Endothelial cell of hepatic sinusoid (primary cell): ENCODE measurements at regions not wholly inside any gene's neighbourhood (a gene's known extent, or its start where the extent isn't known, plus 50 kb on each side); places are given as distances from the start of the nearest gene placed in this dataset.

Experiments
- in situ Hi-C: cut with HindIII; loops from 2 replicates; pipeline ENCODE4 v1.10.0; 2017; ENCODE audit warnings: low sequenced_read_pairs

DNA sequence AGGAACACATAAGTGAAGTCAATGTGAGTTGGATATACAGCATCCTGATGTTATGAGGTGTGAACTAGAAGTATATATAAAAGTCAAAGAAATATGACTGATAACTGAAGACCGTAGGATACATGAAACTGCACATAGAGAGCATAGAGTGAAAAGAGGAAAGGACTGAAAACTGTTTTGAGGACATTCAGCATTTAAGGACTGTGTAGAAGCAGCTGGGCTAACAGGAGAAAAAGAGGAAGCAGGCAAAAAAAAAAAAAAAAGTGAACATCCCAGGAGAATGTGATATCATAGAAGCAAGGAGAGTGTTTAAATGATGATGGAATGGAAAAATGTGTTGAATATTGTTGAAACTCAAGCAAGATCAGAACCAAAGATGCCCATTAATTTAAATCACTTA, 363.5 kb downstream of the PCDH20 start:
- in situ Hi-C loops = no loop called here

DNA sequence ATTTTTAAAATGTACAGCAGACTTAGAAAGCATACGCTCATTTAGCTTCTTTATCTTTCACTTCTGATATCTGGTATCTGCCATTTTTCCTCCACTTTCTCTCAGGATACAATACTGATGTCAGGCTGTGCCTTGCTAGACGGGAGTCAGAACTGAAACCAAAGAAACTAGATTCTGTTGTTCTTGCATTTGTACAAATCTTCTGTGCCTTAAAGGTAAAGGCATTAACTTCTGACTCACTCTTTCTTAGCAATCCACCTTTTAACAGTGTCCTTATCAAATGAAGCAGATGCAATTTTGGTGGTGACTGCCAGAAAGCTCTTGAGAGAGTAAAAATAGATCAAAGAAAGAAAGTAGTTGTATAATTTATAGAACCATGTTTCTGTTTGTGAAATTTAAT, 370.4 kb downstream of the PCDH20 start:
- in situ Hi-C loops = no loop called here

DNA sequence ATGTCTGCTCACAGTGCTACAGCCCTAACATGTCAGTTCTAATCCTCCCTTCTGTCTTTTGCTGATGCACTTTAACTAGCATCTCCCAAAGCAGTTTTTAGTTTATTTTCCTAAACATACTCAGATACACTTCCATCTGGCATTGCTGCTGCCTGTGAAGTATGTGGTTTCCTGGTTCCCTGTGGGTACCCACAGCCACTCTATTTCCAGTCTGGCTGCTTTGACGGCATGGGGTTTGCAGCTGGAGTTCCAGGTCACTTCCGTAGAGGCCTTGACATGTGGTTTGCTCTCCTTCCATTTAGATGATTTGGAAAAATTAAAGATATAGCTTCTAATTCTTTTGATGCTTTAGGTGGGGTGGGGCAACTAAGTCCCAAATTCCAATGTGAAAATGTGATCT, 375.5 kb downstream of the PCDH20 start:
- in situ Hi-C loops = no loop called here

DNA sequence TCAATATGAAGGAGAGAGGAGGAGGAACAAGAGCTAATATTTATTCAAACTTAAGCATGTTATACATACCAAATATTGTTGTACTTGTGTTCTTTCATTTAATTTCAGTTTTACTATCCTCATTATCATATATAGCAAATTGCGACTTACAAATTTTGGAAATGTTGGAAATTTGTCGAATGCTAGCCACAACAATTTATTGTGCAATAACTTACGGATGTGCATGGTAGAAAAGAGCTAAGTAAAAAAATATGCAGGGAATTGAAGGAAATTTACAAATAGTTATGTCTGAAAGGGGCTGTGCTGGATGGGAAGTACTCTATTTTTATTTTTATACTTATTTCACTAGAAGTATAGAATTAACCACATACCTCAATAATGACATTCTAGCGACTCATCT, 376.3 kb downstream of the PCDH20 start:
- in situ Hi-C loops = no loop called here

DNA sequence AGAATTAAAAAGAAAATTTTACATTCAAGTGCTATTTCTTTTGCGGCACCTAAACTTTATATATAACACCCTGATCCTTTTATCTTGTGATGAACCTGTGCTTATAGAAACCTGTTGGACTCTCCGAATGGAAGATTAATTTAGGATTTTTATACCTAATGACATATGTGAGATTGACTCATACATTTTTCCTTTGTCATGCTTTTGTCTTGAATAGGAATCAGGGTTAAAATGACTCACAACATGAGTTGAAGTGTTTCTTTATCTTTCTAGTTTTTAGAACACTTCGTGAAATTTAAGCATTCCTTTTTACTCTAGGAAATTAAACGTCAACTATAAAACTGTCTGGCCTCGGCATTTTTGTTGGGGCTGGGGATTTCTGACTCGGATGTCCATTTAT, 378.9 kb downstream of the PCDH20 start:
- in situ Hi-C loops = no loop called here

DNA sequence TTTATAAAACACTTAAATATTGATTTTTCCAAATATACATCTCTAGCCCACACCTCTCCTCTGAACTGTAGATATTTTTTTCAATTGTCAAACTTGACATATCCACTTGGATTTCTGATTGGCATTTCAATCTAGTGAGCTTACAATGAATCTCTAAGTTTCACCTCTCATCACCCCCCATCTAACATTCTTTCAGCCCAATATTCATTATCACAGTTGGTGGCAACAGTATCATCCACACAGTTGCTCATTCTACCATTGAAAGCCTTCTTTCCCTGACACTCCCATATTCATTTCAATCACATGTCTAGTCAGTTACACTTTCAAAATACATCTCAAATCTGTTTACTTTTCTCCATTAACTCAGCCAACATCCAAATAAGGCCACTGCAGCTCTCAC, 385.2 kb downstream of the PCDH20 start:
- in situ Hi-C loops = no loop called here

DNA sequence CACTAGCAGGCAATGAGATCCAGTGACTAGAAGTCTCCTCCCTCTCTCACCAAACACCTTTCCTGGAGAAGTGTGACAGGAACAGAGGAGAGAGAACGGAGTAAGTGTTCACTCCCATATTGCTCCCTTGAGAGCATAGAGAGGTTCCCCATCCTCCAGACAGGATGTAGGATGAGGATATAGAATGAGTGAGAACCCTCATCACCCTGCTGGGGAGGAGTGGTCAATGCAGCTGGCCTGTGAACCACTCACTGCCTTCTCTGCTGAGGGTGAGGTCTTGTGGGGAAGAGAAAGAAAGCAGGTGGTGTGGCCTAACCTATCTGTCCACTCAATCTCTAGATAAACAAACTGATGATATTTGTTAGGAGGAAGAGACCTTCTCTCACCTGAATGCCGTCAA, 386.6 kb downstream of the PCDH20 start:
- in situ Hi-C loops = no loop called here

DNA sequence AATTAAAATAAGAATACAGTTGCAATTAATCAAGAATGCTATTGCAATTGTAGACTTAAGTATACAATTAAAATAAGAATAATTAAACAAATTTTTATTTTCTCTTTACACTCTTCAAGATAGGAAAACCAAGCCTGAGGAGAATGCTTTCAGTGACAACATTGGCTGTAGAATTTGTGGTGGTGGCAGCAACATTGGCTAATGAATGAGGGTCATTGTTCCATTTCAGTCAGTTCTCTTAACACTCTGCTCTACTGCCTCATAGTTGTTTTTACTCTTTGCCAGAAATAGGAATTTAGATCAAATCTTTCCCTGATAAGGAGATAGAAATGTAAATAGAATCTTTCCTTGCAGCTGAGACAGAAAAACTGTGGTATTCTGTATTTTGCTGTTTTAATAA, 391.6 kb downstream of the PCDH20 start:
- in situ Hi-C loops = no loop called here

DNA sequence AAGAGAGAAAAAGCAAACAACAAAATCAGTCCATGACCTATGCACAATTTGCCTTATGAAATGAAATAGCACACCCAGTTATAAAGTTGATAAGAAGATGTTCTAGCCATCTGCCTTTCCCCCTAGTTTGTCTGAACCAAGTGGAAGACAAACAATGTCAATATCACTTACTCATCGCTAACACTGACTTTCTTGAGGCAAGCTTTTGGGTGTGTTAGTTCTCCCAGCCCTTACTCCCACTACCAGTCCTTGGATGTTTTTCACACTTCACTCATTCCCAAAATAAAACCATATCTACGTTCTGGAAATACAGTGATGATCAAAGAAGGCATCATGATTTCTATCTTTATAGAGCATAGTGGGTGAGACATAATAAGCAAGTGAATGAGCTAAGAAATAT, 393.8 kb downstream of the PCDH20 start:
- in situ Hi-C loops = no loop called here

DNA sequence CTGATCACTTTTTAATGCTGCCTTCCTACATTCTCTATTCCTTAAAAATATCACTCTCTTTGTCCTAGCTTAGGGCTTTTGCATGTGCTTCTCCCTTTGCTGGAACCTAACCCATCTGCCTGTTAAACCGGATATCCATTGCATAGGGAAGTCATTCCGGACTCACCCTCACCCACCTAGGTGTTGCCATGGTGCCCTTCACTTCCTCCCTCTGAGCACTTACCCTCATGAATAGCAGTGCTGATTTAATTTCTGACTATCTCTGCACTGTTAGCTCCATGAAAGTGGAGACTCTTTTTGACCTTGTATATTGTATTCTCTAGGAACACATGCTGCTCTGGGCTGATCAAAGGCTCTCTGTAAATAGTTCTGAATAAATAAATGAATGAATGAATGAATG, 401.9 kb downstream of the PCDH20 start:
- in situ Hi-C loops = no loop called here

DNA sequence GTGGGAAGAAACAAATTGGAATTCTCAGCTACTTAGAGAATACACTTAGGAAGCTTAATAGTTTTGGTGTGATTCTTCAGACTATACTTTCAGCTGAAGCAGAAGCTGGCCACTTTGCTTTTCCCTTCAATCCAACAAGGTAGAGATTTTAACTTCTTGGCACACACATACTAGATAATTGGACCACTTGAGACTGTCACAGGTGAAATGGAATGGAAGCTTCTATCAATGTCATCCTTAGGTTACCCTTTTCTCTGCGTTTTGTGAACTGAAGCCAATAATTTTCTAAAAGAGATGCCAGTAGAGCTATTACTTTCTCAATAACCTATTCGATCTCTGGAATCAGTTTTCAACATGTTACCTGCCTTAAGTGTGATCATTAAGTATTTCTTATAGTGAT, 405.3 kb downstream of the PCDH20 start:
- in situ Hi-C loops = no loop called here

DNA sequence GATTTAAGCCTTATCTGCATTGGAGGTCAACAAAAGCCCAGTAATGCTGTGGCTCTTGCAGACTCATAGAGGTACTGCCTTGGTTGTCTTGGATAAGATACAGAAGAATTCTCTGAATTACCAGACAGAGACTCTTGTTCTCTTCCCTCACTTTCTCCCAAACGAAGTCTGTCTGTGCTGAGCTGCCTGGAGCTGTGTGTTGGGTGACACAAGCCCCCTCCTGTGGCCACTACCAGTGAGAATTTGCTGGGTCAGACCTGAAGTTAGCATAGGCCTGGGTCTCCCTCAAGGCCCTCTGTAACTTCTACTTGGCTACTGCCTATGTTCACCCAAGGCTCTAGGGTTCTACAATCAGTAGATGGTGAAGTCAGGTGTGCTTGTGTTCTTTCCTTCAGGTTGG, 413.0 kb downstream of the PCDH20 start:
- in situ Hi-C loops = no loop called here

DNA sequence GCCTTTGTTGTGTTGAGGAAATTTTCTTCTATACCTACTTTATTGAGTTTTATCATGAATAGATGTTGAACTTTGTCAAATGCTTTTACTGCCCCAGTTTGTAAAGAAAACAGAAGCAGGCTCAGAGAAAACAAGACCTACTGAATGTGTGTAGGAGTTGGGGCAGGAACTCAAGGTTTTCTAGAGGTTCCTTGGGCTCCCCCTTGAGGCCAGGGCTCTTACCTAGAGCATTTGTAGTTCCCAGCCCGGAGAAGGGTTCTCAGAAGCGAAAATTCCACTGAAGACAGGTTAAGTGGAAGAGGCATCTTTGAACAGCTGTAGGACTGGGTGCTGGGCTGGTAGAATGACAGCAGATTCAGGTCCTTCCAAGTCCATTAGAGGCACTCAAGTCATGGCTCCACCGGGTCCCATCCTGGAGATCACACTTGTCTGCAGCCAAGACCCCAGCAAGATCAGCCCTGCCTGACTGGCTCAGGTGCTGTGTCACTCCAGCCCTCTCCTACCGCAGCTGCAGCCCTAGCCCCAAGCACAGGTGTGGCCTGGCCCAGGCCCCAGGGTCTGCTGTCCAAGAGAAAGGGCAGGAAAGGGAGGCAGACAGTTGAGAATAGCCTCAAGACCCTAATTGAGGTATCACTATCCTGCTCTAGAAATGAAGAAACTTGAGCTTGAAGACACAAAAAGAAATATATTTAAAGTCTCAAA, 425.5 kb downstream of the PCDH20 start:
- in situ Hi-C loops = no loop called here

DNA sequence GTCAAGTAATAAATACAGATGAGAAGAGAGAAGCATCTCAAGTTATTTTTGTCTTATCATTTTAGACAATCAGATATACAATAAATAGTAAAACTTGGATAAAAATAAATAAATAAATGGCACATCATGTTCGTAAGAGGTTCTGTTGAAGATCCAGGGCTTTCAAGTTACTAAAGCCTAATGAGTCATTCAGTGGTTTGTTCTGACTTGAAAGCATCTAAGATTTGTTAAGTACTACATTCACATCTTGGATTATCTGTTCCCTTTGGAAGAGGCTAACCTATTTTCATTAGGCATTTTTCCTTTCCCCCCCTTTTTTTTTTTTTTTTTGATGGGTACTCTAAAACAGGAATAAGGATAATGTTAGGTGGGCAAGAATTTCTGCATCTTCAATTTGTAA, 429.3 kb downstream of the PCDH20 start:
- in situ Hi-C loops = no loop called here

DNA sequence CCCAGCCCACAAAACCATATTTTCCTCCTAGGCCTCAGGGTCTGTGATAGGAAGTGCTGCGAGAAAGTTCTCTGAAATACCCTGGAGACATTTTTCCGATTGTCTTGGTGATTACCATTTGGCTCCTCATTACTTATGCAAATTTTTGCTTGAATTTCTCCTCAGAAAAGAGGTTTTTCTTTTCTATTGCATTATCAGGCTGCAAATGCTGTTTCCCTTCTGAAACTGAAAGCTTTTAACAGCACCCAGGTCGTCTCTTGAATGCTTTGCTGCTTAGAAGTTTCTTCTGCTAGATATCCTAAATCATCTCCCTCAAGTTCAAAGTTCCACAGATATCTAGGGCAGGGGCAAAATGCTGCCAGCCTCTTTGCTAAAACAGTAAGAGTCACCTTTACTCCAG, 434.2 kb downstream of the PCDH20 start:
- in situ Hi-C loops = no loop called here

DNA sequence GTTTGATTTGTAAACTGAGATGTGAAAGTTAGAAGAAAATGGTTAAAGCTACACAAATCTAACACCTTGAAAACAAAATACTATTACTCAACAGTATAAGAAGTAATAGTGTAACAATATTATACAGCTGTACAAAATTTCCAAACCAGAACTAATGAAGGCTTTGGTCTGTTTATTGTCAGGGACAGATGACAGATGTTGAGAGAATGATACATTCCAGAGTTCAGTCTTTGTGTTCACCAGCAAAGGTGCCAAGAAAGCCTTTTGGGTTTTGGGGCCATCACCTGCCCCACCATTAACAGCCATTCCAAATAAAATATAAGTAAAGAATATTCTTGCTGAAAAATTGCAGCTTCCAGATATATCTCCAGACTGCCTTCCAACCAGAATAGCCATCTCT, 439.3 kb downstream of the PCDH20 start:
- in situ Hi-C loops = no loop called here

DNA sequence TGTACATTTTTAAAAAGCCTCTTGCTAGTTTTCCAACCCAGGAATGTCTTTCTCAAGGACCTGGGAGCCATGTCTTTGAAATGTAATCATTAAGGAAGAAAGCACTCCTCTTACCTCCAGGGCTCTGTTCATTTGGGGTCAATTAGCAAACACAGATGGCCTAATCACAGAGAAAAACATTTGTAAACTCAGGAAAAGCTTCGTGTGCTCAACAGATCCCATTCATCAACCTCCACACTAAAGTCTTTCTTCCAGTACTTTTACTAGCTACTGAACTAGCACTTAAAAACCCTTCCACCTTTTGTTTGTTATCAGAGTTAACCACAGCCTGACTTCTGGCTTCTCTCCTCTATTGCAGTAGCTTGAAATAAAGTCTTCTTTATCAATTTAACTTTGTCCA, 441.4 kb downstream of the PCDH20 start:
- in situ Hi-C loops = no loop called here

DNA sequence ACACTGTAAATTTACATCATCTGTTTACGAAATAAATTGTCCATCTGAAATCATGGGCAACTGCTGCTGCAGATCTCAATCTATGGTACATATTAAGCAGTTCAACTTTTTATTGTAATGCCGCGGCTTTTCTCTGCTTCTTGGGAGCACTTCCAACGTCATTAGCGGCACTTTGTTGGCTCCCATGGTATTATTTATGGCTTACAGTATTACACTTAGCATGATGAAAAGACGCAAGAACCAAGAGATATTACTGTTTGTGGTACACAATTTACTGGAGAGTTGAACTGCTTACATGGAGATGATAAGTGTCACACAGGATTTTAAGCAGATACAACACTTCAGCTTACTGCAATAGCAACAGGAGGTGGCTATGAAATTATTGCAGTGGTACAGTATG, 442.1 kb downstream of the PCDH20 start:
- in situ Hi-C loops = no loop called here

DNA sequence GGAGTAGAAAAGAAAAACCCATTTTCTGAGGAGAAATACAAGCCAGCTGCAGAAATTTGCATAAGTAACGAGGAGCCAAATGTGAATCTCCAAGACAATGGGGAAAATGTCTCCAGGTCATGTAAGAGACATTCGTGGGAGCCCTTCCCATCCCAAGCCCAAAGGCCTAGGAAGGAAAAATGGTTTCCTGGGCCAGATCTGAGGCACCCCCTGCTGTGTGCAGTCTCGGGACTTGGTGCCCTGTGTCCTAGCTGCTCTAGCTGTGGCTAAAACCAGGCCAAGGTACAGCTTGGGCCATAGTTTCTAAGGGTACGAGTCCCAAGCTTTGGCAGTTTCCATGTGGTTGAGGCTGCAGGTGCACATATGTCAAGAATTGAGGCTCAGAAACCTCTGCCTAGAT, 444.9 kb downstream of the PCDH20 start:
- in situ Hi-C loops = no loop called here

DNA sequence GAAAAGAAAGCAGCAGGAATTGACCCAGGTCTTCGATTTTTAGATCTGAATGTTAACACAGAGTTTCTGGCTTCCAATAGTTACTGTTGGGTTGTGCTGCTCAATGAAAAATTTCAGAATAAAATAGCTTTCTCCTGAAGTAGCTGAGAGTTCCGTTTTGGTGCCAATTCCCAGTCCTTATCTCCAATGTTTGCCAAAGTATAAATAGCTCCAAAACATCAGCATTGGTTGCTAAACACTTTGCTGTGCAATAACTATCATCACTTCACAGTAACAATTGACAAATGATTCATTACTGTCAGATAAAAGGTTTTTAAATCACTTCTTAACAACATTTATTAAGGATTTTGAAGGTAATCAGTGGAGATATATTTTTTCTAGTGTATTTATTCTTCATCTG, 446.0 kb downstream of the PCDH20 start:
- in situ Hi-C loops = no loop called here

DNA sequence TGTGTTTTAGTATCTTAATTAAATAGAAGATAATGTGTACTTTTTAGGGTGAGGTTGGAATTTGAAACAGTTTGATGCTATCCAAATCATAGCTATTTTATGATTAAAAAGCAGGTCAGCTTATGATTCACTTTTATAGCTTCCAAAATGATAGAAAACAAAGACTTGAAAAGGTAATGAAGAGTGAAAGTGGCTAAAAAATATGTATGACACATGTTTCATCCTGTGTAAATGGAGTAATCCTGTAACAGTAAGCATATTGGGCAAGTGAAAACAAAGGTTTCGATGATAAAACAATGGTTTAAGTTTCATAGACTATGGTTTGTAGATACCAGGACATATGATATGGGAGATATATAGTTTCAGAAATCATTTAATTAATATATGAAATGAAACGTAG, 456.2 kb downstream of the PCDH20 start:
- in situ Hi-C loops = no loop called here

DNA sequence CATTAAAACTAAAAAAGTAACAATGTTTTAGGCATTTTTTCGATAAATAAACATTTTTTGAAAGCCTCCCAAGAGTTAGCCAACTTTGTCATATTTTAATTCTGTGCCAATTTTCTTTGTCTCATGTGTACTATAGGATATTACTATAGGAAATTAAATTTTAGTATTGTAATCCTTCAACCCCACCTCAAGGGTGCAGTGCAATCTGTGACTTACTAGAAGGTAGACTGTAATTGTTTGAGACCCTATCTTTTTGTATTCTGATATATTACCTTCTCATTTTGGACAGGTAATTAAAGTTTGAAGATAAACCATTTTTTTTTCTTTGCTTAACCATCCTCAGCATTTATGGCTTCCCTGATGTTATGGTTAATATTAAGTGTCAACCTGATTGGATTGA, 457.8 kb downstream of the PCDH20 start:
- in situ Hi-C loops = no loop called here

DNA sequence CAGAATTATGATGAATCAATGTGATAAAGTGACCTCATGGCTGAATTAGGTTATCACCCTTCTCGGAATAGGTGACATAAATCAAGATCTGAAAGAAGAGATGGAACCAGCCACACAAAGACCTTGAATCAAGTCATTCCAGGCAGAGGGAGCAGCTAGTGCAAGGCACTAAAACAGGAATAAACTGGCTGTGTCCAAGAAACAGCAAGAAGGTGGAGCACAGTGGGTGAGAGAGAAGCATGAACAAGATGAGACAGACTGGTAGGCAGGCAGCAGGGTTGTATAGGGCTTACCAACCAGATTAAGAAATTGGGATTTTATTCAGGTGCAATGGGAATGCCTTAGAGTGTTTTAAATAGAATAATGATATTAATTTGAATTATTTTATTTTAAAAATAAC, 470.3 kb downstream of the PCDH20 start:
- in situ Hi-C loops = no loop called here

DNA sequence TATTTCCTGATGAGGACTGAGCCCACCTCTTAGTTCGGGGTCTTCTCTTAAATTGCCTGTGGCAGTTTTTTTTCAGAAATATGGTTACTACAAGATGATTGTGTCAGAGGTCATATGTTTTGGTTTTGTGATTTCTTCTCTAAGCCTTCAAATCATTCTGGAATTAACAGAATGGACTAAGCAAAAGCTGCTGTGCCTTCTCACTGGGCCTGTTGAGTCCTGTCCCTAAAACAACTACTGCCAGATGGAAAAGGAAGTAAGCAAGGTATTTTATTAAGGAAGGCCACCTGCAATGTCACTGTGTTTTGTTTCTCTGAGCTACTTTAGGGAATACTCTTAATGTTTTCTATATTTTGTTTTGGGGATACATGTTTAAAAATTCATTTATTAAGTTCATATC, 470.8 kb downstream of the PCDH20 start:
- in situ Hi-C loops = no loop called here
